ENCODE measurements at regions not wholly inside any gene's neighbourhood (a gene's known extent, or its start where the extent isn't known, plus 50 kb on each side); places are given as distances from the start of the nearest gene placed in this dataset.

DNA sequence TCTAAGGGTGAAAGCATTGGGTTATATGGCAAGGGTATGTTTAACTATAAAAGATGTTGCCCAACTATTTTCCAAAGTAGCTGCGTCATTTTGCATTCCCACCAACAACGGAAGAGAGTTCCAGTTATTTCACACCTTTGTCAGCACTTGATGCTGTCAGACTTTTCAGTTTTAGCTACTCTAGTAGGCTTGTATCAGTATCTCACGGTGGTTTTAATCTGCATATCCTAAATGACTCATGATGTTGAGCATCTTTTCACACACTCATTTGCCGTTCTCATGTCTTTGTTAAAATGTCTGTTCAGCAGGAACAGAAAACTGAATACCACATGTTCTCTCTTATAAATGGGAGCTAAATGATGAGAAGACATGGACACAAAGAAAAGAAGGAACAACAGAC lies 122.3 kb downstream of the RNASET2 start:
- Histone ChIP-seq H3K9me3 (no peaks in the 10 kb centered on the region), H3K27ac (no peak overlapping the region), H3K4me3 (no peak overlapping the region), H3K27me3 (no peaks in the 10 kb centered on the region), H3K36me3 (no peaks in the 10 kb centered on the region), H3K4me1 (no peaks in the 10 kb centered on the region)
- DNase-seq (ENCODE audit: low spot score in 2 of 2) = no peak
- no peak for TF ChIP-seq POLR2AphosphoS5 (IDR thresholded peaks at IDR 0.05)
- no peak for TF ChIP-seq POLR2A (IDR thresholded peaks at IDR 0.05)
- no peak for TF ChIP-seq EP300 (IDR thresholded peaks at IDR 0.05)
- TF ChIP-seq, protein P1, sequence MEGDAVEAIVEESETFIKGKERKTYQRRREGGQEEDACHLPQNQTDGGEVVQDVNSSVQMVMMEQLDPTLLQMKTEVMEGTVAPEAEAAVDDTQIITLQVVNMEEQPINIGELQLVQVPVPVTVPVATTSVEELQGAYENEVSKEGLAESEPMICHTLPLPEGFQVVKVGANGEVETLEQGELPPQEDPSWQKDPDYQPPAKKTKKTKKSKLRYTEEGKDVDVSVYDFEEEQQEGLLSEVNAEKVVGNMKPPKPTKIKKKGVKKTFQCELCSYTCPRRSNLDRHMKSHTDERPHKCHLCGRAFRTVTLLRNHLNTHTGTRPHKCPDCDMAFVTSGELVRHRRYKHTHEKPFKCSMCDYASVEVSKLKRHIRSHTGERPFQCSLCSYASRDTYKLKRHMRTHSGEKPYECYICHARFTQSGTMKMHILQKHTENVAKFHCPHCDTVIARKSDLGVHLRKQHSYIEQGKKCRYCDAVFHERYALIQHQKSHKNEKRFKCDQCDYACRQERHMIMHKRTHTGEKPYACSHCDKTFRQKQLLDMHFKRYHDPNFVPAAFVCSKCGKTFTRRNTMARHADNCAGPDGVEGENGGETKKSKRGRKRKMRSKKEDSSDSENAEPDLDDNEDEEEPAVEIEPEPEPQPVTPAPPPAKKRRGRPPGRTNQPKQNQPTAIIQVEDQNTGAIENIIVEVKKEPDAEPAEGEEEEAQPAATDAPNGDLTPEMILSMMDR (IDR thresholded peaks at IDR 0.05) = no peak
- WGBS = 74% methylated on average over 4 of the region's 4 CpGs

DNA sequence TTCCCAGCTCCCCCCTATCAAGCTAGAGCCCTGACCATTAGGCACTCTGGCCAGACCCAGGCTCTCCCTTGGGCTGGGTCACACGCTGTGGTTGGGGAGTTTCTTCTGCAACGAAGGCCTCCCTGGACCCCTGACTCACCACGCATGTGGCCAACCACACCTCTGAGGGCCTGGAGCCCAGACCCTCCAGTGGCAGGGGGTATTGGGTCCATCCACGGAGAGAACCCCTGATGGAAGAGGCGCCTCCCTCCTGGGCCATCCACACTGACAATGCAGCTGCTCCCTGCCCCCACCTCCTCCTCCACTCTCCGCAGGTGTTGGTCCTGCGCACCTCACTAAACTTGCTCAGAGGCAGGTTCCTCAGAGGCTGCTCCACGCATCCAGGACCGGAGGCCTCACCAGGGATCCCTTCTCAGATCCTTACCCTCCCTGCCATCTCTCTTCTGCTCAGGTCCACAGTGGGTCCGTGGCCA lies 125.4 kb downstream of the RNASET2 start:
- TF ChIP-seq EP300 (IDR thresholded peaks at IDR 0.05) (no peak), POLR2A (IDR thresholded peaks at IDR 0.05) (no peak)
- Histone ChIP-seq H3K27ac (no peak overlapping the region), H3K9me3 (no peaks in the 10 kb centered on the region), H3K4me1 (no peaks in the 10 kb centered on the region), H3K27me3 (no peaks in the 10 kb centered on the region), H3K36me3 (no peaks in the 10 kb centered on the region), H3K4me3 (no peak overlapping the region)
- WGBS = 92% methylated on average over 9 of the region's 10 CpGs
- DNase-seq (ENCODE audit: low spot score in 2 of 2) = no peak

DNA sequence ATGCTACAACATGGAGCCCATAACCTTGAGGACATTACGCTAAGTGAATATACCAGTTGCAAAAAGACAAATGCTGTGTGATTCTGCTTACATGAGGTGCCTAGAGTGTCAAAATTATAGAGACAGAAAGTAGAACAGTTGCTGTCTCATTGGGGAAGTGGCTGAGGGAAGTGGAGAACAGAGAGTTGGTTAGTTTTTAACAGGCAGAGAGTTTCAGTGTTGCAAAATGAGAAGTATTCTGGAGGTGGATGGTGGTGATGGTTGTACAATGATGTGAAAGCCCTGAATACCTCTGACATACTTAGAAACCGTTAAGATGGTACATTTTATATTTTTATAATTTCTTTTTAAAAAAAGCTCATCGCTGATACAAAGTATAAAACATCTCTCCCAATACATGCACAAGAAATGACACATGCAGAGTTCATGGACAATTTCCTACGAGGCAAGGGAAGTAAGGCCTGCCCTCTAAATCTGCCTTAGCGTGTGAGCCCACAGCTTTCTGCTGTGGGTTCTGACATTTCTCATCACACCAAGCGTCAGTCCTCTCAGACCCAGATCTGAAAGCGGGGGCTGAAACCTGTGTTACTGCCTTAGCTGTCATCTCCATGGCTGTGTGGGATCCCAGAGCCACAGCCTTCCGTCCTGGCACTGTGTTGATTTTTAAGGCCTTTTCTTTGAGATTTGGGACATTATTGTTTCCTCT lies 126.0 kb downstream of the RNASET2 start:
- no peak for TF ChIP-seq POLR2AphosphoS5 (IDR thresholded peaks at IDR 0.05)
- no peak for TF ChIP-seq POLR2A (IDR thresholded peaks at IDR 0.05)
- TF ChIP-seq, protein P1 (IDR thresholded peaks at IDR 0.05) = no peak
- TF ChIP-seq EP300 (IDR thresholded peaks at IDR 0.05) = no peak
- Histone ChIP-seq H3K4me1 (no peaks in the 10 kb centered on the region), H3K4me3 (no peak overlapping the region), H3K36me3 (no peaks in the 10 kb centered on the region), H3K27me3 (no peaks in the 10 kb centered on the region), H3K9me3 (no peaks in the 10 kb centered on the region), H3K27ac (no peak overlapping the region)
- DNase-seq (ENCODE audit: low spot score in 2 of 2) = no peak
- 77% methylated on average over 8 of the region's 8 CpGs for WGBS

DNA sequence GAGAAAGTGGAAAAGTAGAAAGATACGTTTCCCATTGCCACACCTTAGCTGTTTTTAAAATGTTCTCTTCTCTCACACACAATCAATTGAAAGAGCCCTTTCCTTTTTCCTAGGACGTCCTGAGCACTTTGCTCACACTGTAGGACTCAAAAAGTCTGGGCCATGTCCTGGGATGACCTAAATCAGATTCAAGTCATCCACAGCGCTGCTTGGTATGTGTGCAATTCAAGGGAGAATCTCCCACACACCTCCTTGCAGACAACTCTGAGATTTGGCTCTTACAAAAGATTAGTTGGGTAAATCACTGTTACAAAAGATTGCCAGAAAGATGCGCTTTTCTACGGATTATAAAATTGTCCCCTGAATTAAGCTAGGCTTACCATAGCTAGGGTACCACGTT lies 130.1 kb downstream of the RNASET2 start:
- Histone ChIP-seq H3K4me3 (no peak overlapping the region), H3K36me3 (no peaks in the 10 kb centered on the region), H3K9me3 (no peaks in the 10 kb centered on the region), H3K4me1 (no peaks in the 10 kb centered on the region), H3K27ac (no peak overlapping the region), H3K27me3 (no peaks in the 10 kb centered on the region)
- DNase-seq (ENCODE audit: low spot score in 2 of 2) = no peak
- WGBS = 78% methylated on average over 6 of the region's 6 CpGs
- TF ChIP-seq POLR2A (IDR thresholded peaks at IDR 0.05) (no peak), EP300 (IDR thresholded peaks at IDR 0.05) (no peak)

DNA sequence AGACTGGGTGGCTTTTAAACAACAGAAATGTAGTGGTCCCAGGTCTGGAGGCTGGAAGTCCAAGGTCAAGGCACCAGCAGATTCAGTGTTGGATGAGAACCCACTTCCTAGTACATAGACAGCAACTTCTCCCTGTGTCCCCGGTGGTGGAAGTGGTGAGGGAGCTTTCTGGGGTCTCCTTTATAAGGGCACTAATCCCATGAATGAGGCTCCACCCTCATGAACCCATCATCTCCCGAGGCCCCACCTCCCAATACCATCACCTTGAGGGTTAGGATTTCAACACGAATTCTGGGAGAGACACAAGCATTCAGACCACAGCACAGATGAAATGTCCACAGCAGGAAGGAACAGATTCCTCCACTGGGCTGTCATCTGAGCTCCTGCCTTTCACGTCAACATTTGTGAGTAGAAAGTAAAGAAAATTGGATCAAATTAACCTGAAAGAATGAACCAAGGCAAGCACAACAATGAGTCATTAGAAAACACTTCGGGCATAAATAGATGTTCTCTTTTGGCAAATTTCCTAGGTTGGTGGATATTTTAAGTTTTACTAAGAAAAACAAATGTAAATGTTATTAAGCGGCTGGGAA lies 130.7 kb downstream of the RNASET2 start:
- 64% methylated on average over 5 of the region's 6 CpGs for WGBS
- TF ChIP-seq EP300 (IDR thresholded peaks at IDR 0.05) (no peak), POLR2AphosphoS5 (IDR thresholded peaks at IDR 0.05) (no peak), POLR2A (IDR thresholded peaks at IDR 0.05) (no peak)
- TF ChIP-seq, protein P1 (IDR thresholded peaks at IDR 0.05) = no peak
- Histone ChIP-seq H3K27ac (no peak overlapping the region), H3K9me3 (no peaks in the 10 kb centered on the region), H3K27me3 (no peaks in the 10 kb centered on the region), H3K36me3 (no peaks in the 10 kb centered on the region), H3K4me3 (no peak overlapping the region), H3K4me1 (no peaks in the 10 kb centered on the region)
- DNase-seq (ENCODE audit: low spot score in 2 of 2) = no peak

DNA sequence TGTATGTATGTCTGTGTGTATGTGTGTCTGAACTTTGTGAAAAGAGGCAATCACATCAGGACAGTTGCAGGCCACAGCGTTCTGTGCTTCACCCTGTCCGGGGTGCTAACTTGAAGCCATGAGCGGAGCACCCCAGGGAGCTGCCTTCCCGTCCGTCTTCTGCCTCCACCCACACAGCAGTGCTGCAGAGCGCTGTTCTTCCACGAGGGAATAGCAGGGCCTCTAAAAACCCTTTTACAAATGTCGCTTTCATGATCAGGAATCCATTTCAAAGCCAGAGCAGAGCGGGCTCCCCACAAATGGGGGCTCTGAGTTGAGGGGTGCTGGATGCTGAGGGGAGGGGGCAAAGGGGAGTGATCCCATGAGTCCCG lies 131.5 kb downstream of the RNASET2 start:
- Histone ChIP-seq H3K4me3 (no peak overlapping the region), H3K27me3 (no peaks in the 10 kb centered on the region), H3K9me3 (no peaks in the 10 kb centered on the region), H3K36me3 (no peaks in the 10 kb centered on the region), H3K4me1 (no peaks in the 10 kb centered on the region), H3K27ac (no peak overlapping the region)
- WGBS = 73% methylated on average over 10 of the region's 10 CpGs
- DNase-seq (ENCODE audit: low spot score in 2 of 2) = no peak
- TF ChIP-seq, protein P1 (IDR thresholded peaks at IDR 0.05) = no peak
- TF ChIP-seq POLR2A (IDR thresholded peaks at IDR 0.05) = no peak
- no peak for TF ChIP-seq POLR2AphosphoS5 (IDR thresholded peaks at IDR 0.05)
- TF ChIP-seq EP300 (IDR thresholded peaks at IDR 0.05) = no peak
